DND-41 (cell line): ENCODE measurements at regions not wholly inside any gene's neighbourhood (a gene's known extent, or its start where the extent isn't known, plus 50 kb on each side); places are given as distances from the start of the nearest gene placed in this dataset.

ENCODE experiments used
- CTCF ChIP-seq: IDR thresholded peaks from 2 replicates; pipeline ENCODE4 v1.5.1; 2012; ENCODE audit warnings: borderline replicate concordance, low read length, moderate library complexity, mild to moderate bottlenecking; ENCODE audit not compliant: poor library complexity, severe bottlenecking; ENCODE audit errors: extremely low read depth
- EZH2 ChIP-seq: IDR thresholded peaks from 3 replicates; pipeline ENCODE4 v1.6.1; 2012; ENCODE audit warnings: borderline replicate concordance, low read depth, mild to moderate bottlenecking, moderate library complexity, low read length, inconsistent platforms; ENCODE audit not compliant: severe bottlenecking

DNA sequence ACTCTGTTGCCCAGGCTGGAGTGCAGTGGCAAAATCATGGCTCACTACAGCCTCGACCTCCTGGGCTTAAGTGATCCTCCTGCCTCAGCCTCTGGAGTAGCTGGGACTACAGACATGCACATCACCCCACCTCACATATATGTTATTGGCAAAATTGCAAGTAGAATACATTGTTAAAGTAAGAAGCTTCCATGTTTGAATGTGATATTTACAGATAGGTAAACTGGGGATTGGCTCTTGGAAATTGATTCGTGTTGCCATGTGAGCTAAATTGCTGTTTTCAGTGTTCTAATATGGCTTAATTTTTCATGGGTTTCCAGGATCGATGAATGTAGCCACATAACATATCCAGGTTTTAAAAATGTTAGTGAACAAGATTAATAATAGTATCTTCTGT is 149.0 kb upstream of the ZNF217 start:
- no peak for TF ChIP-seq EZH2
- no peak for TF ChIP-seq CTCF
